CD4-positive, alpha-beta T cell (primary cell): ENCODE measurements at regions not wholly inside any gene's neighbourhood (a gene's known extent, or its start where the extent isn't known, plus 50 kb on each side); places are given as distances from the start of the nearest gene placed in this dataset.

Experiments used
- ATAC-seq: fragments of 200-7000 bp; cut with Tn5 transposase; one replicate; pipeline ENCODE4 v1.10.0; 2022; ENCODE audit warnings: mild to moderate bottlenecking; ENCODE audit not compliant: poor library complexity
- CTCF ChIA-PET: fragments of 350-600 bp; sonication (Branson Sonifier 250); formaldehyde crosslinking; loops from one replicate; lab custom pipeline; 2021; ENCODE audit warnings: antibody characterized with exemption, inconsistent platforms; lab: Charles Lee
- POLR2A ChIA-PET: fragments of 350-600 bp; sonication (Branson Sonifier 250); formaldehyde crosslinking; loops from one replicate; lab custom pipeline; 2021; ENCODE audit warnings: antibody characterized with exemption, inconsistent platforms; lab: Charles Lee
- DNase-seq, 14 experiments: peaks; one replicate each; pipeline ENCODE4 v3.0.0-alpha.2; 2013 to 2020; ENCODE audit warnings: mixed read lengths in 2 of 14
- H3K27ac ChIP-seq, 2 donors: one replicate each; pipeline versions ENCODE4 v1.5.1 to v1.7.0; 2013; ENCODE audit warnings: low read length in 2 of 2, low read depth in 1 of 2, mild to moderate bottlenecking in 1 of 2
- H3K27me3 ChIP-seq, 2 experiments: 1 replicate in 1 of 2; 2 replicates in 1 of 2; pipeline versions ENCODE4 v1.6.1 to v1.7.0; 2013; ENCODE audit warnings: low read length in 2 of 2, control low read depth in 1 of 2, mild to moderate bottlenecking in 1 of 2, moderate library complexity in 1 of 2; ENCODE audit not compliant: insufficient read depth in 2 of 2, control insufficient read depth in 1 of 2
- H3K36me3 ChIP-seq: one replicate; pipeline ENCODE4 v1.6.1; 2013; ENCODE audit warnings: low read length, control low read depth; ENCODE audit not compliant: insufficient read depth
- H3K4me1 ChIP-seq: one replicate; pipeline ENCODE4 v1.6.1; 2013; ENCODE audit warnings: low read length, control low read depth; ENCODE audit not compliant: insufficient read depth
- H3K4me3 ChIP-seq: one replicate; pipeline ENCODE4 v1.5.1; 2013; ENCODE audit warnings: mild to moderate bottlenecking, low read length, moderate library complexity
- H3K9me3 ChIP-seq, 2 experiments: 1 replicate in 1 of 2; 2 replicates in 1 of 2; pipeline versions ENCODE4 v1.6.1 to v1.7.0; 2013; ENCODE audit warnings: low read length in 2 of 2, mild to moderate bottlenecking in 2 of 2, control low read depth in 1 of 2, moderate library complexity in 1 of 2; ENCODE audit not compliant: control insufficient read depth in 1 of 2, insufficient read depth in 1 of 2
- H3K27ac Mint-ChIP-seq: one replicate; pipeline ENCODE4 v1.8.0; 2020; ENCODE audit warnings: mixed read lengths
- H3K27me3 Mint-ChIP-seq: one replicate; pipeline ENCODE4 v1.8.0; 2021; ENCODE audit warnings: mixed read lengths
- H3K36me3 Mint-ChIP-seq: one replicate; pipeline ENCODE4 v1.8.0; 2021; ENCODE audit warnings: low read depth, mixed read lengths
- H3K4me1 Mint-ChIP-seq: one replicate; pipeline ENCODE4 v1.8.0; 2021; ENCODE audit warnings: low read depth, mixed read lengths
- H3K4me3 Mint-ChIP-seq: one replicate; pipeline ENCODE4 v1.8.0; 2020; ENCODE audit warnings: mild to moderate bottlenecking, mixed read lengths
- H3K9me3 Mint-ChIP-seq: one replicate; pipeline ENCODE4 v1.8.0; 2020; ENCODE audit warnings: mixed read lengths
- CTCF ChIP-seq: fragments of 200-600 bp; IDR thresholded peaks from one replicate; pipeline ENCODE4 v1.8.0; 2022; ENCODE audit warnings: antibody characterized with exemption, mild to moderate bottlenecking
- intact Hi-C, 2 experiments: fragments of 100-400 bp; cut with DNase I in 1 of 2; cut with micrococcal nuclease in 1 of 2; formaldehyde crosslinking; loops; one replicate each; pipeline versions ENCODE4 v1.15.1 to v1.9.0; 2023 to 2025; cut with DNase I, micrococcal nuclease

DNA sequence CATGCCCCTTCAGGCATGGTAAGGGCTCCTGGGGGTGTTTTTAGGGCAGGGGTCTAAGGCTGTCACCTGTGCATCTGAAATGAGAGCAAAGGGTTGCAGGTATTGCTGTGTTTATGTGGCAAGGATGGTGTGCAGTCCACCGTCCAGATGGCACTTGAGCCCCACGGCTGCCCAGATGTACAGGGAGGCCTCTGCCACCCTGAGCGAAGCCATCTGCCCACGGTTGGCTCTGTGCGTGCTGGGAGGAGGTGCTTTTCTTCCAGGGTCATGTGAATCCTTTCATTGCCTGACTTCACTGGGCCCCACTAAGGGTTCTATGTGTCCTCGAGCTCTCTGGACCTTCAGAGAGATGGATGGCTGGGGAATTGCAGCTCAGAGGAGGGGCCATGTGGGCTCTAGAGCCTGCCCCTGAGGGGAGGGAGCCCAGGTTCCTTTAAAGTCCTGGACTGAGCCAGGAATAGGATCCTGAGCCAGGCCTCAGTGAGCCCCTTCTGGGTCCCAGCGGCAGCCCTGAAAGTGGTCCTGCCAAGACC, 89.9 kb downstream of the CTTN start:
- DNase-seq (no peak), ATAC-seq (no peak)
- Mint-ChIP-seq H3K4me1 (no peaks in the 10 kb centered on the region), H3K9me3 (no peaks in the 10 kb centered on the region), H3K27ac (no peak overlapping the region), H3K27me3 (no peaks in the 10 kb centered on the region), H3K4me3 (no peak overlapping the region), H3K36me3 (no peaks in the 10 kb centered on the region)
- Histone ChIP-seq H3K4me3 (no peak overlapping the region), H3K27ac (no peak overlapping the region), H3K27me3 (no peaks in the 10 kb centered on the region), H3K36me3 (no peaks in the 10 kb centered on the region), H3K4me1 (no peaks in the 10 kb centered on the region), H3K9me3 (peaks cover 6 to 43% of the 10 kb centered on the region in 2 experiments)
- intact Hi-C loops, result no loop called here
- ChIA-PET POLR2A (no interaction called here), CTCF (no interaction called here)
- TF ChIP-seq CTCF, result no peak

DNA sequence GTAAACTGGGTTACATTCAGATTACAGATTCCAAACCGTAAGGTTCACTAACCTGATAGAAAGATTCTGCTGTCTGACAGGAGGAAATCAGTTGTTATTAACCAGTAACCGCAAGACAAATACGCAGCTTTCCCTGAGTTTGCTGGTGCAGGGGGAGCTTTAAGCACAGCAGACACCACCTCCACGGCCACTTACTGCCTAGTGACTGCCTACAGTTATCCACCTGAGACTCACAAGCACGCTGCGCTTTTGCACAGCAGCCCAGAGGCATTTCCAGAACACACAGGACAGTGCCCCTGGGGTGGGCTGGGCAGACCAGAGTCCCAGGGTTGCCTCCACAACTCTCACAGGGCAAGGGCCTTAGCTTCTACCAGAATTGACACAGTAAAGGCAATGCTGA, 90.9 kb downstream of the CTTN start:
- no peak overlapping the region for H3K27ac Mint-ChIP-seq
- intact Hi-C loops, result no loop called here
- Histone ChIP-seq H3K4me1 (no peaks in the 10 kb centered on the region), H3K27me3 (no peaks in the 10 kb centered on the region), H3K36me3 (no peaks in the 10 kb centered on the region), H3K27ac (no peak overlapping the region), H3K9me3 (peaks cover 6 to 43% of the 10 kb centered on the region in 2 experiments), H3K4me3 (no peak overlapping the region)
- H3K36me3 Mint-ChIP-seq, result no peaks in the 10 kb centered on the region
- ATAC-seq (no peak), DNase-seq (no peak)
- H3K9me3 Mint-ChIP-seq, result no peaks in the 10 kb centered on the region
- no peak for TF ChIP-seq CTCF
- CTCF ChIA-PET, result no interaction called here
- H3K4me1 Mint-ChIP-seq, result no peaks in the 10 kb centered on the region
- POLR2A ChIA-PET, result no interaction called here
- no peaks in the 10 kb centered on the region for H3K27me3 Mint-ChIP-seq
- no peak overlapping the region for H3K4me3 Mint-ChIP-seq

- Histone ChIP-seq H3K27me3 (no peaks in the 10 kb centered on the region), H3K4me3 (no peak overlapping the region), H3K27ac (no peak overlapping the region), H3K36me3 (no peaks in the 10 kb centered on the region), H3K9me3 (peaks cover 6 to 43% of the 10 kb centered on the region in 2 experiments), H3K4me1 (no peaks in the 10 kb centered on the region)
- intact Hi-C loops, result no loop called here
- no peaks in the 10 kb centered on the region for H3K36me3 Mint-ChIP-seq
- H3K27me3 Mint-ChIP-seq, result no peaks in the 10 kb centered on the region
- CTCF ChIA-PET, result no interaction called here
- POLR2A ChIA-PET, result no interaction called here
- H3K27ac Mint-ChIP-seq, result no peak overlapping the region
- no peak for TF ChIP-seq CTCF
- no peak overlapping the region for H3K4me3 Mint-ChIP-seq
- ATAC-seq (no peak), DNase-seq (no peak)
- H3K4me1 Mint-ChIP-seq, result no peaks in the 10 kb centered on the region
- H3K9me3 Mint-ChIP-seq, result no peaks in the 10 kb centered on the region
Observed at GRCh38 chr11:70490208-70490607, 91.9 kb downstream of the CTTN start.
